Gastrocnemius medialis (tissue), 4 donors: ENCODE measurements at regions not wholly inside any gene's neighbourhood (a gene's known extent, or its start where the extent isn't known, plus 50 kb on each side); places are given as distances from the start of the nearest gene placed in this dataset.

ENCODE experiments used
- POLR2A ChIP-seq, 2 donors: fragments of 450-650 bp; IDR thresholded peaks; one replicate each; pipeline ENCODE4 v1.6.1; 2017; ENCODE audit warnings: antibody characterized with exemption in 2 of 2, mild to moderate bottlenecking in 2 of 2, moderate library complexity in 2 of 2
- TF ChIP-seq, protein P1 (sequence below), 5 experiments: fragments of 450-650 bp in 3 of 5; fragments of 200-600 bp in 2 of 5; sonication (generic) in 2 of 5; IDR thresholded peaks in 4 of 5; conservative IDR thresholded peaks in 1 of 5; 1 replicate in 4 of 5; 2 replicates in 1 of 5; pipeline ENCODE4 v1.5.1; 2016 to 2019; ENCODE audit warnings: antibody characterized with exemption in 5 of 5, mild to moderate bottlenecking in 3 of 5, moderate library complexity in 3 of 5

DNA sequence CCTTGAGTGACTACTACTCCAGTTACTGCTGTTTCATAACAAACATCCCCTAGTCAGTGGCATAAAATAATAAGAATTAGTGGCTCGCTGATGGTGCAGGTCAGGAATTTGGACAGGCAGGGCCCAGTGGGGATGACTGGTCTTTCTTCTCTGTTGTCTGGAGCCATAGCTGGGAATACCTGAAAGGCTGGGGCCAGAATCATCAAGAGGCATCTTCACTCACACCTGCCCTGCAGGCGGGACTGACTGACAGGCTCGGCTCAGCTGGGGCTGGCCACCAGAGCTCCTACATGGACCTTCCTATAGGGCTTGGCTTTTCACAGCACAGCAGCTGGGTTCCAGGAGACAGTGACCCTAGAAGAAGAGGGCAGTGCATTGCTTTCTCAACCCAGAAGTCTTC is 148.8 kb upstream of the ATP10A start:
- TF ChIP-seq, protein P1, sequence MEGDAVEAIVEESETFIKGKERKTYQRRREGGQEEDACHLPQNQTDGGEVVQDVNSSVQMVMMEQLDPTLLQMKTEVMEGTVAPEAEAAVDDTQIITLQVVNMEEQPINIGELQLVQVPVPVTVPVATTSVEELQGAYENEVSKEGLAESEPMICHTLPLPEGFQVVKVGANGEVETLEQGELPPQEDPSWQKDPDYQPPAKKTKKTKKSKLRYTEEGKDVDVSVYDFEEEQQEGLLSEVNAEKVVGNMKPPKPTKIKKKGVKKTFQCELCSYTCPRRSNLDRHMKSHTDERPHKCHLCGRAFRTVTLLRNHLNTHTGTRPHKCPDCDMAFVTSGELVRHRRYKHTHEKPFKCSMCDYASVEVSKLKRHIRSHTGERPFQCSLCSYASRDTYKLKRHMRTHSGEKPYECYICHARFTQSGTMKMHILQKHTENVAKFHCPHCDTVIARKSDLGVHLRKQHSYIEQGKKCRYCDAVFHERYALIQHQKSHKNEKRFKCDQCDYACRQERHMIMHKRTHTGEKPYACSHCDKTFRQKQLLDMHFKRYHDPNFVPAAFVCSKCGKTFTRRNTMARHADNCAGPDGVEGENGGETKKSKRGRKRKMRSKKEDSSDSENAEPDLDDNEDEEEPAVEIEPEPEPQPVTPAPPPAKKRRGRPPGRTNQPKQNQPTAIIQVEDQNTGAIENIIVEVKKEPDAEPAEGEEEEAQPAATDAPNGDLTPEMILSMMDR (IDR thresholded peaks at IDR 0.05 in 4 of 5, conservative IDR thresholded peaks at IDR 0.05 in 1 of 5) = no peak
- no peak for TF ChIP-seq POLR2A (IDR thresholded peaks at IDR 0.05)
